HG03378 (cell line): ENCODE measurements at regions not wholly inside any gene's neighbourhood (a gene's known extent, or its start where the extent isn't known, plus 50 kb on each side); places are given as distances from the start of the nearest gene placed in this dataset.

Experiments
- ATAC-seq: cut with Tn5 transposase; IDR thresholded peaks from one replicate; pipeline ENCODE4 v1.9.1; 2021; ENCODE audit warnings: mild to moderate bottlenecking, moderate library complexity; ENCODE audit not compliant: unreplicated experiment

DNA sequence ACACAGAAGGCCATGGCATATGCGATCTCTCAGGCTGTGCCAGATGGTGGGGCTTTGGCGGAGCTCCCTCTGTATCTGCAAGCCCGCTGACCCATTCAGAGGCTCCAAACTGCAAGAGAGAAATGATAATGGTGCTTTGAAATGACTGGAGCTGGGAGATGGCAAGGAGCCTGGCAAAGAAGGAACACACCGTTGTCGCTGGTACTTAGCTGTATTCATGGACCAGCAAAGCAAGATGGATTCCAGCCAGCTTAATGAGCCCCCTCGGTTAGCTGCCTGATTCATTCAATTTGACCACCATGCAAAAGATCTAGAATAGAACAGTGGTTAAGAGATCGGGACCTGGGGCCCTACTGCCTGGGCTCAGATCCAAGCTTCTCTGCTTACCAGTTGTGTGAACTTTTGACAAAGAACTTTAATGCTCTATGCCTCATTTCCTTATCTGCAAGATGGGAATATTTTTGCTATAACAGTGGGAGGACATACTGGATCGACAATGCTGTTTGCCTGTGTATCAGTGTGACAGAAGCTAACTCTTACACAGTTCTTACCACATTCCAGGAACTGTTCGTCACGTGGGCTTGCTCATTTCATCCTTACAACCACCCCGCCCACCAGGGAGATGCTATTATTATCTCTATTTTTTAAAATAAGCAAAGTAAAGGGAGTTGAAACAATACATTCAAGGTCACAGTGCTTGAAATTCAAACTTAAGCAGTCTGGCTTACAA, 317.8 kb upstream of the SULF2 start:
- ATAC-seq, result no peak

DNA sequence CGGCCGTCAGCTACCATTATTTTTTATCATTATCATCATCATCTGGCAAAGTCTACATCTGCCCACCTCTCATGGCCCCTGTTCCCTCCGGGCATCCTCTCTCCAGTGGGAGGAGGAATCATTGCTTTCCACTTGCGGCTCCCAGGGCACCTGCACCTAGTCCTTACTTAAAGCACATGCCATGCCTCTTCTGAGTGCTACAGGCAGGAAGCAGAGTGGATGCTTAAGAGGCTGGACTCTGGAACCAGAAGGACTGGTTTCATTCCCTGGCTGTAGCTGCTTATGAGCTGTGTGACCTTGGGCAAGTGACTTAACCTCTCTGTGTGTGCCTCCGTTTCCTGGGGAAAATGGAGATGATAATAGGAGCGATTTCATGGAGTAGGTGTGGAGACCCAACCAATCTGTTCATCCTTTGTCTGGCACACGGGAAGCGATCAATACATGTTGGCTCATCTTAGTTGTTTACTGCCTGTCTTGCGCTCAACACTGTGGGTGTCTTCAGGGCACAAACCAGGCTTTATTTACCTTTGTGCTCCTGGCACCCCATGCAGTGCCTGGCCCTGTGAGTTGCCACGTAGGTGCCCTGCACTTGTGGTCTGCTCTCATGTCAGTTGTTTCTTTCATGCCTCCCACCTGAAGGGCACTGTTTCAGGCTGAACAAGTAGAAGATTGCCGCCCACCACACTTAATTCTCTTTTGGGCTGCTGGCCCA, 317.0 kb upstream of the SULF2 start:
- no peak for ATAC-seq

DNA sequence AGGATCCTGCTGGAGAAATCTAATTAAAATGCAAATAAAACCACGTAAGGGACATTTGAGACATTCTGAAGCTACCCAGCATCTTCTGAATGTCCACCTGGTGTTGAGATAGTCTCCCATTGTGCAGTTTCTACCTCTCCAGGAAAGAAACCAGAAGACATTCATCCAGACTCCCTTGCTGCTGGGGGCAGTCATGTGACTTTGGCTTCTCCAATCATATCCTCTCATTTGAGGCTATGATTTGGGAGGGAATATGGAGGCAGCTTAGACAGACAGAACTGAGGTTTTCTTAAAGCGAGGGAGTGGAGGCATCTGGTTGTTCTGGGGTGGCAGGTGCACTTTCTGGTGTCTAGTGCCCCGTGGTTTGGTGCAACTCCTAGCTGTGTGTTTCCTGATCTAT, 315.2 kb upstream of the SULF2 start:
- ATAC-seq, result no peak

DNA sequence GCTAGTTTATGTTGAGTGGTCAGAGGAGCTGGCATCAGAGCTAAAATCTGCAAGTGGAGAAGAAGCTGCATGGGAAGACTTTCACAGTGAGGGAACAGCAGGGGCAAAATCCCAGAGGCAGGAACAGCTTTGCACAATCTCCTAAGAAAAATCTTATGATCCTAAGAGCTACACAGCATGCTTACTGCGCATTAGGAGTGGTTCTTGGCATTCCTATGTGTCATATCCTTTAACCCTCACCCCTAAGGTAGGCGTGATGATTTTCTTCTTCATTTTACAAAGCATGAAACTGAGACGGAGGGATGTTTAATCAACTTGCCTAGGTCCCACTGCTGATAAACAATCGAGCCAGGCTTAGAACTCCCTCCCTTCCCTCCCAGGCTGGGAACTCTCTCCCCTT, 313.6 kb upstream of the SULF2 start:
- ATAC-seq, result no peak

DNA sequence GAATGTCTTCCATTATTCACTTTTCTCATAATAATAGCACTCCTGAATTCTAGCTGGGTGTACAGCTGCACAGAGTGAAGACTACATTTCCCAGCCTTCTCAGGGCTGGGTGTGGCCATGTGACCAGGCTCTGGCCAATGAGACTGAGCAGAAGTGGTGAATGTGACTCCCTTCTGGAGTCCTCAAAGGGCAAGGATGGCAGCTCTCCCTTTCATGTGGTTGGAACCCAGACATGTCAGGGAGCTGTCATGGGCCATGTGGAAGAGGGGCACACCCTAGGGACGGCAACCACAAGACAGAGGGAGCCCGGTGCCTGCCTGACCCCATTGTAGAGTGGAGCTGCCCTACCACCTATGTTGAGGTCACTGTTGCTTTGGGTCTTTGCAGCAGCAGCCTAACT, 312.8 kb upstream of the SULF2 start:
- ATAC-seq, result no peak

DNA sequence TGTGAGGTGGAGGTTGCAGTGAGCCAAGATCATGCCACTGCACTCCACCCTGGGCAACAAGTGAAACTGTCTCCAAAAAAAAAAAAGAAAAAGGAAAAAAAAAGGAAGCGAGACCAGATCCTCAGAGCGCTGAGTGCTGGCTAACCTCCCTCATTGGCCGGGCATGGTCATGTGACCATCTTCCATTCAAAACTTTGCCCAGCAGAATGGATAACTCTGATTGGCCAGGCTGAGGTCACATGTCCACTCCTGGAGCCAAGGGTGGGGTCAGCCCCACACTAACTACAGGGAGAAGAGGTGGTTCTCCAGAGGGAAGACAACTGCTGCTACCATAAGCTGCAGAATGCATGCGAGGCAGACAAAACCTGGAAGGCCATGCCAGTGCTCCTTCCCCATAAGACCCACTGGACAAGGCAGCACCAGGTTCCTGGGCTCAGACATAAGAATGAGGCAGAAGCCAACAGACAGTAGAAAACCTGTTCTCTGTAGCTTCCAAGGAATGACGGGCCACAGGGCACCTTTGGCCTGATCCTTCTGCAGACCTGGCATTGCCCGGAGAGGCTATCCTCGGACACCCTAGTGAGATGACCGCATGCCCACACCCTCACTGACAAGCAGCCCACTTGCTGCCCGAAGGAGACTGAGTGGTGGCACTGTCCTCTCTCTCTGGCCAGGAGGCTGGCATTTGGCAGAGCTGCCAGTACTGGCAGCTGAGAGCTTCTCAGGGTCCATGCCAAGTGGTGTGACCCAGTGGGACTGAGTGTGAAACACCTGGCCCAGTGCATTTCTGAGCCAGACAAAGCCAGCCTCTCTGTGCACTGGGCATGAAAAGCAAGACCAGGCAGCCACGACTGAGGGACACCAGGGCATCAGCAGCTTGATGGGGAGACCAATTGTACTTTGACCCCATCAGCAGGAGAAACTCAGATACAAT, 311.9 kb upstream of the SULF2 start:
- no peak for ATAC-seq

DNA sequence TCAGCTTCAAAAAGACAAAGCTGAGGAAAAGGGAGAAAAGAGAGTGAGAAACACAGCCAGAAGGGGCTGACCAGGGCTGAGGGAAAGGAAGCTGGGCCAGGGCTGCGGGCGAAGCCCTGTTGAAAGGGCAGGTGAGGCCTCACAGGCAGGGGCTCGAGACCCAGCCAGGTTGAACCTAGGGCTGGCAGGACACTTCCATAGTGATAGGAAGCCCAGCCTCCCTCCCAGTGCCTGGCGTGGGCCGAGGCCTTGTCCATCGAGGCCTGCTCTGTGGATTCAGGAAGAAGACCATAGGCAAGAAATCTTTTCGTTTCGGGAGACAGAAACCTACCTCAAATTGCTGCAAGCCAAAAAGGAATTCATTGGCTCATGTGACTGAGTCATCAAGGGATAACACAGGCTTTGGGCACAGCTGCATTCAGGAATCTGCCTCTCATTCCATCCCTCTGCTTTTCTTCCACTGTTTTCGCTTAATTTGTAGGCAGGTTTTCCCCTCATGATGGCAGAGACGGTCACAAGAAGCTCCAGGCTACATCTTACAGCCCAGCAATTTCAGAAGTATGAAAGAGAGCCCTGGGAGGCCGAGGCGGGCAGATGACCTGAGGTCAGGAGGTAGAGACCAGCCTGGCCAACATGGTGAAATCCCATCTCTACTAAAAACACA, 311.1 kb upstream of the SULF2 start:
- no peak for ATAC-seq

DNA sequence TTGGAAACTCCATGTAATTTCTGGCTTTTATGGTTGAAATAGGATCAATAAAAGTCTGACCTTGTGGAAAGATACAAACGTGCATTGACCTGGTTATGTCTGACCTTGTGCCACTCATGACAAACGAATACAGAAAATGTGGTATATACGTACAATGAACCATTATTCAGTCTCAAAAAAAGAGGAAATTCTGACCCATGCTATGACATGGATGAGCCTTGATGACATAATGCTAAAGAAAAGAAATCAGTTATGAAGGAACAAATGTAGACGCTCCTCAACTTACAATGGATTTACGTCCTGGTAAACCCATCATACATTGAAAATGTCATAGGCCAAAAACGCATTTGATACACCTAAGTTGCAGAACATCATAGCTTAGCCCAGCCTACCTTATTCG, 309.7 kb upstream of the SULF2 start:
- ATAC-seq, result no peak

DNA sequence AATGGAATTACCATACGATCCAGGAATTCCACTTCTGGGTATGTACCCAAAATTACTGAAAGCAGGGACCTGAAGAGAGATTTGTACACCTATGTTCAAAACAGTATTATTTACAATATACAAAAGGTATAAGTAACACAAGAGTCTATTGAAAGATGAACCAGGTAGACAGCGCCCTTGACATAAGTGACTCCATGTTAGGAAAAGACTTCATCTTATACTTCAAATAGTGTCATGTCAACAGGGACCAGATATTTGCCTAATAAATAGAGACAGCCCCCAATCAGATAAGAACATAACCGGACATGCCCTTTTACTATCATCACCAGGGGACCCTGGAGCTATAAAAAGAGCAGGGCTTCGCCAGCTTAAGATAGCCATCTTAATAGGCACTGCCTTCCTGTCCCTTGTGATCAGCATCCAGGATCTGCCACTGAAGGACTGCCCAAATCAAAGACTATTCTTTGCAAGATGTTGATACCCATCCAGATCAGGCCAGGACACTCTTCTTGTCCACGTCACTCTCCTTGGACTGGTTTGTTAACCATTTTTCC, 309.0 kb upstream of the SULF2 start:
- no peak for ATAC-seq

DNA sequence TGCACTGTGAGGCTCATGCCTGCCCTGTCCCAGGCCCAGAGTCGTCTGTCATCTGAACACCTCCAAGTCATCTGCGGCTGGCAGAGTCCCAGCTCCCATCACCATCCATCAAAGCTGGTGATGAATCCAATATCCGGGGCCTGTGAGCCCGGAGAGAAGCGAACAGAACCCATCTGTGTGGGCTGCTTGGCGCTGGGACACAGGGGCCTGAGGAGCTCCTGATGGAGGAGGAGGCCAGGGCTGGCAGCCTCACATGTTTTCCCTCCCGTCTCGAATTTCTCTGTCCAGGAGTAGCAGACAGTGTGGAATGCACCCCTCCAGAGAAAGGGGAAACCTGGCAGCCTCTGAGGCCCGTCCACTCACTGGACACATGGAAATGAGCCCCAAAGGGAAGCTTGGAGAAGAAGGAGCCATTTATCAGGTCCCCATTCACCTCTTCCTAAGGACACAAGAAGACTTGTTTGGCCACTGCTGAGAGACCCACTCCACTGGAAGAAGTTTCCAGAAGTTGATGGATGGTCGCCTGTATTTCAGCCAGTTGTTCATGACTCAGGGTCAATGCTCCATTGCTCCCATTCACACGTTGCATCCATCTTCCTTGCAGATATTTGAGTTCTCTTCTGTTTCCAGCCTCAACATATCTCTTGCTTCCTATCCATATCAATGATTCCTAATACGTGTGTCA, 307.5 kb upstream of the SULF2 start:
- no peak for ATAC-seq

DNA sequence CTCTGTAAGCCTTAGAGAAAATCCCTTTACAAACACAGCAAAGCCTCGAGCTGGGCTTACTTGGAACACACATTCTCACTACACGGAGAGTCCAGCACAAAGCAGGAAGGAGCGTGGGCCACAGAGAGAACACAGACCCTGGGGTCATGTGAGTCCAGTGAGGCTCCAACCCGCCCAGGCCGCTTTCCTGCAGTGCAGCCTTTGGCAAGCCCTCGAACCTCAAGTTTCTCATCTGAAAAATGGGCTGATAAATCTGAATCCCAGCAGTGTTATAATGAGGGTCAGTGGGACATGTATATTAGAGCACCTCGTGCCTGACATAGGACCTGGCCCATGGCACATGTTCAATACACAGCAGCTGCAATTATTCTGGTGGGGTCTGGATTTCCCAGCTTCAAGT, 305.5 kb upstream of the SULF2 start:
- ATAC-seq, result no peak

DNA sequence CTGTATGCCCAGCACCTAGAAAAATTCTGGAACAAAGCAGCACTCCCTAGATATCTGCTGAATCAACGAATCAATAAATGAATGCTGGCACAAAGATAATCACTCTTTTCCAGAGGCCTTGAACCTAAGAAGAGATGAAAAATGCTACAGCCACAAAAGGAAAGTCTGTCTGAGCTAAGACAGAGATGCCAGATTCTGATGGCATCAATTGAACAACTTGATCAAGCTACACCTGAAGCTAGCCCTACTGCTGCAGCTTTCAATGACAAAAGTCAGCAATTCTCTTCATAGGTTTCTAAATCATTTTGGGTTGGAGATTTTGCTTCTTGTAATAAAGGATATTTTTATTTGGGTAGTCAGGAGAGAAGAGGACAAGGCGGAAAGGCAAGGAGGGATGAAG, 305.0 kb upstream of the SULF2 start:
- ATAC-seq, result no peak

DNA sequence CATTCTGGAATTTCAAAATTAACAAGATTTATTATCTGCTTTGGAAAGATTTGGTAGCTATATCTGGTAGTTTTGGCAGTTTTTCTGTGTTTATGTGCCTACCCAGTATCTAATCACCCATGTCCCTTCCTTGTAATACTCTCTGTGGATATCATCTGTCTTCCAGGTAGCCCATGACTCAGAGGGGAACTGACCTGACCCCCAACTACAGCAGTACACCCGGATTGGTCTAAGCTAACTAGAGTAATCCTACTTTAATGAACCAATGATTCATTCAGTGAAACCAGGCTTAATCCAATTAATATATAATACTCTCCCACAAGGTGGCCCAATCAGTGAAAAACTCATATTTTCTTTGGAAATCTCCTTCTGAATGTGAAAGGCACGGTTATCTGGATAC, 295.3 kb upstream of the SULF2 start:
- ATAC-seq, result no peak

DNA sequence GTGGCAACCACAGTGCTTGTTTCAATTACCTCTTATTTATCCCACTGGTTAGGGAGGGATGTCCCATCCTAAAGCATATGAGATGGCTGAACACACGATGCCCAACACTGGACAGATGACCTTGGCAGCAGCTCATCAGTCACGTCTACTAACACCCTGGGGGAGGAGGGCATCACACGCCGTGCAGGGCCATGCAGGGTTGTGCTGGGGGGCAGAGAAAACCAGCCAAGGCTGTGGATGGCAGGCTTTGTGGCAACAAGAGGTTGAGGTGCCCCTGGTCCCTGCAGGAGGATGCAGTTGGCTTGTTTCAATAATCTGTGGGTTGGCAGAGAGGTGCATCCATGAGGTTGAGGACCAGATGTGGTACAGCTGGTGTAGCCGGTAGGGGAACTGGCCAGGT, 293.7 kb upstream of the SULF2 start:
- no peak for ATAC-seq

DNA sequence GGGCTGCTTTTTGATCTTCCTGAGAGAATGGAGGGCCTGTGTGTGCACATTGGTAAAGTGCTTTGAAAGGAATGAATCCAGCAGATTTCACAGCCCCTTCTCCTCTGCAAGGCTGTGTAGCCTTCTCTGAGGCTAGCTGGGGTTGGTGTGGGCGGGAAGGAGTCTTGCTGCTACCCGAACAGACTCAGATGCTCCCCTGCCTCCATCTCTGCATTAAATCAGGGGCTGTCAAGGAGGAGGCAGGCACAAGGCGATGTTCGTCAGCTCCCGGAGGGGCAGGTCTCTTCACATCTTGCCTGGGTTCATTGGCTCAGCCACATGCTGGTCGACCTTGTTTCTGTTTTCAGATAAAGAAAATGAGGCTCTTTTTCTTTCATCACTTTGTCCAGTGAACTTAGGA, 291.5 kb upstream of the SULF2 start:
- no peak for ATAC-seq

DNA sequence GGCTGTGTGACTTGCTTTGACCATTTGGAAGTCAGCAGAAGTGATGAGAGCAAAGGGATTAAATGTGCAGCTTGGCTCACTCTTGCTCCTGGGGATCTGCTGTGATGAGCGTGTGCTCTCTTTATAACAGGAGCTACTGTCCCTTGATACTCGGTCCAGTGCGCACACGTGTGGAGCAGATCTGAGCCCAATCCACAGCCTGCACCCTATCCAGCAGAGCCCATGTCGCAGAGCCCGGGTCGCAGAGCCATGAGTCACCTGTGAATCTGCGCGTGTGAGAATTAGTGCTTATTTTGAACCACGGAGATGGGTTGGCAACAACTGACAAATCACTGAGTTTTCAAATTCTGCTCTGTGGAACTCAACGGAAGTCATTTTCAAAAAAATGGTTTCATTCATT, 291.0 kb upstream of the SULF2 start:
- ATAC-seq, result no peak

DNA sequence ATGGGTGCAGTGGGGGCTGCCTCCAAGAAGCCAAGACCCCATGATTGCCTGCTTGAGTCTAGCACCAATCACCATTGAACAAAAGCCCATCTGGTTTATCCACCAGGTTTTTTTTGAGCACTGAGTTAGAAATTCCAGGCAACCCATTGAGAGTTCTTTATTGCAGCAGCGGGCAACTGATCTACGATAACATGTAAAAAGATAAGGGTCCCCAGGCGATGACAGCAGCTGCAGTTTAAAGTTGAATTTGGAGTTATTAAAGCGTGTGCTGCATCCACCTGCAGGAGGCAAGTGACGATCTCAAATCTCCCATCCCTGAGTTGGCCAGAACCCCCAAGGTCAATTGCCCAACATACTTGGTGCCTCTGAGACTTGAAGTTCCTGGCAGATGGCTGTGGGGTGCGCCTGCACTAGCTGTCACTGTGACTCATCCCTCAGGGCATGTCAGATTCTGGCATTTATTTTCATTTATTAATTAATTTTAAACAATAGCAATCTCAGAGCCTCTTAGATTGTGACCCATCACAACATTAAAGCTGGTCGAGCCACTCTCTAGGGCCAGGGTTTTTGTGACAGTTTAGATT, 290.4 kb upstream of the SULF2 start:
- no peak for ATAC-seq

DNA sequence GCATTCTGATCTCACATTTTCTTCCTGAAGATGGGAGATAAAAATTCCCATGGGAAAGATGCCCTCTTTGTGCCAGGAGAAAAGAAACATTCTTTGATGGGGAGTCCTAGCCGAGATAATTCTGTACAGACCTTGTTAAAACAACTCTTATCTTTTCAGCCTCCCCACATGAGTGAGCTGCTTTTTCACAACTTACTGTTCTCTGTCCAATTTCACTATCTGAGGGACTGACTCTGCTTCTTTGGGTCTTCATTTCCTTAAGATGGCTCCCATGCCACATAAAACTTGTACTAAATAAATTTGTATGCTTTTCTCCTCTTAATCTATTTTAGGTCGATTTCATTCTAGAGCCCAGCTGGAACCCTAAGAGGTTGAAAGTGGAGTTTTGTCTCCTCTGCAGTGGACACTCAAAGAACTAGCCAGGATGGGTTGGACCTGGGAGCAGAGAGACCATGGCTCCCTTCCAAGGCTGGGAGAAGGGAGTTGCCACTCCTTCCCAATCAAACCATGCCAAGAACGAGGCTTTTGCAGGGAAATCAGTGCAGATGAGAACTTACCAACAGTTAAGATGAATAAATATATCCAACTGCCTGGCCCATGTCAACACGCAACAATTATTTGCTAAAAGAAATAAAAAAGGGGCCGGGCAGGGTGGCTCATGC, 285.8 kb upstream of the SULF2 start:
- ATAC-seq, result no peak

DNA sequence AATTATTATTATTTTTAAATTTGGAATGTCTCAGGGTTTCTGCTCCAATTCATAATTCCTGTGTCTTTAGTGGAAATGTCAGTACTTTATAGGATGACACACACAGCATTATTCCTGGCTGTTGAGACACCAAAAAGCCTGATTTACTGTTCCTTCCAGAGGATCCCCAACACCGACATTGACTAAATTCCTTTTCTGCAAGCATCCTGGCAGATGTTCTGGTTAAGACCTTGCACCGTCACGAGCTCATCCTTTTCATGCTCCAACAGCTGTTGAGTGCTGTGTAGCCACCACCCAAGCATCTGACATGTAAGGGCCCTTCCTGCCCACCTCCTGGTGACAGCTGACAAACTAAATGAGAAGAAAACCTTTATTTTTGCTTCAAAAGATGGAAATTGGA, 284.3 kb upstream of the SULF2 start:
- no peak for ATAC-seq
